Endothelial cell of umbilical vein (primary cell): ENCODE measurements at regions not wholly inside any gene's neighbourhood (a gene's known extent, or its start where the extent isn't known, plus 50 kb on each side); places are given as distances from the start of the nearest gene placed in this dataset.

Experiments
- BruUV-seq: library from RNA; stranded (reverse); fragments of 400-500 nt; replicated peaks from 2 replicates; lab custom pipeline; 2021; lab: Mats Ljungman, UMichigan
- CTCF ChIA-PET: fragments of 300-600, 350-600 bp; sonication (Branson Sonifier 250); formaldehyde crosslinking; loops from one replicate; lab custom pipeline; 2021; ENCODE audit warnings: antibody characterized with exemption, inconsistent platforms; lab: Charles Lee
- POLR2A ChIA-PET: fragments of 300-600, 350-600 bp; sonication (Branson Sonifier 250); formaldehyde crosslinking; loops from one replicate; lab custom pipeline; 2021; ENCODE audit warnings: antibody characterized with exemption, inconsistent platforms; lab: Charles Lee
- DNase-seq: peaks from one replicate; pipeline ENCODE4 v3.0.0-alpha.2; 2011; ENCODE audit warnings: low read depth, low spot score
- FAIRE-seq: peaks from 2 replicates; lab custom pipeline; 2011; peaks lifted over from hg19 to GRCh38; lab: Jason Lieb, UNC
- H2AFZ ChIP-seq: 2 replicates; pipeline ENCODE4 v1.6.0; 2012; ENCODE audit warnings: low read depth, low read length, control low read depth, inconsistent platforms
- H3K27ac ChIP-seq: 2 replicates; pipeline ENCODE4 v1.5.1; 2011; ENCODE audit warnings: low read depth, mild to moderate bottlenecking, control low read depth, low read length, moderate library complexity; ENCODE audit not compliant: insufficient read depth
- H3K27me3 ChIP-seq, 2 experiments: 2 replicates each; pipeline versions ENCODE4 v1.6.0 to v1.6.1; 2011; ENCODE audit warnings: low read length in 2 of 2, mixed read lengths in 1 of 2; ENCODE audit not compliant: control insufficient read depth in 2 of 2, insufficient read depth in 2 of 2
- H3K36me3 ChIP-seq, 2 experiments: 2 replicates in 1 of 2; 3 replicates in 1 of 2; pipeline ENCODE4 v1.5.1; 2011; ENCODE audit warnings: low read length in 2 of 2, mild to moderate bottlenecking in 1 of 2, moderate library complexity in 1 of 2; ENCODE audit not compliant: control insufficient read depth in 2 of 2, insufficient read depth in 2 of 2; ENCODE audit errors: extremely low read depth in 1 of 2
- H3K4me1 ChIP-seq: 3 replicates; pipeline ENCODE4 v1.5.1; 2011; ENCODE audit warnings: mild to moderate bottlenecking, low read length; ENCODE audit not compliant: control insufficient read depth, insufficient read depth; ENCODE audit errors: extremely low read depth
- H3K4me2 ChIP-seq: 2 replicates; pipeline ENCODE4 v1.6.1; 2011; ENCODE audit warnings: low read length, control low read depth, mixed read lengths; ENCODE audit not compliant: insufficient read depth
- H3K4me3 ChIP-seq, 3 experiments: fragments of 200-600 bp in 1 of 3; sonication (generic), shearing (Covaris generic) in 1 of 3; replicated peaks in 1 of 3; 2 replicates each; pipeline ENCODE4 v1.5.1; 2011 to 2016; ENCODE audit warnings: control low read depth in 3 of 3, low read length in 3 of 3, mild to moderate bottlenecking in 2 of 3, inconsistent platforms in 1 of 3, low read depth in 1 of 3, moderate library complexity in 1 of 3; ENCODE audit not compliant: insufficient read depth in 1 of 3
- H3K79me2 ChIP-seq: 2 replicates; pipeline ENCODE4 v1.6.0; 2012; ENCODE audit warnings: low read length, inconsistent platforms; ENCODE audit not compliant: control insufficient read depth, insufficient read depth
- H3K9ac ChIP-seq: replicated peaks from 2 replicates; pipeline ENCODE3; 2011; ENCODE audit warnings: low read length, control low read depth; ENCODE audit not compliant: insufficient read depth; ENCODE audit errors: extremely low read depth
- H3K9me1 ChIP-seq: replicated peaks from 3 replicates; pipeline ENCODE4 v1.6.0; 2011; ENCODE audit warnings: mild to moderate bottlenecking, low read length; ENCODE audit not compliant: control insufficient read depth, insufficient read depth; ENCODE audit errors: extremely low read depth
- H3K9me3 ChIP-seq: replicated peaks from 2 replicates; pipeline ENCODE4 v1.5.1; 2012; ENCODE audit warnings: low read length, inconsistent platforms; ENCODE audit not compliant: control insufficient read depth, insufficient read depth
- H4K20me1 ChIP-seq: replicated peaks from 2 replicates; pipeline ENCODE3; 2011; ENCODE audit warnings: mild to moderate bottlenecking, low read length; ENCODE audit not compliant: control insufficient read depth, insufficient read depth; ENCODE audit errors: extremely low read depth
- CTCF ChIP-seq, 2 donors: IDR thresholded peaks; 1 replicate in 1 of 2; 2 replicates in 1 of 2; pipeline ENCODE4 v1.5.1; 2011; ENCODE audit warnings: low read length in 2 of 2, mild to moderate bottlenecking in 2 of 2, moderate library complexity in 2 of 2, control low read depth in 1 of 2, inconsistent platforms in 1 of 2, low read depth in 1 of 2; ENCODE audit not compliant: insufficient read depth in 1 of 2; ENCODE audit errors: extremely low read depth in 1 of 2
- EZH2 ChIP-seq: IDR thresholded peaks from 2 replicates; pipeline ENCODE4 v1.6.1; 2012; ENCODE audit warnings: borderline replicate concordance, low read depth, mild to moderate bottlenecking, moderate library complexity, low read length, inconsistent platforms; ENCODE audit not compliant: severe bottlenecking
- MAX ChIP-seq: IDR thresholded peaks from 2 replicates; pipeline ENCODE4 v1.6.1; 2011; ENCODE audit not compliant: insufficient read depth, insufficient read length
- POLR2A ChIP-seq: IDR thresholded peaks from 2 replicates; pipeline ENCODE4 v1.6.1; 2012; ENCODE audit warnings: low read depth, mild to moderate bottlenecking, control low read depth, low read length
- dilution Hi-C: fragments of 300-500 bp; cut with MboI; formaldehyde crosslinking; loops from one replicate; pipeline ENCODE4 v1.15.0; 2019; ENCODE audit warnings: low sequenced_read_pairs; ENCODE audit not compliant: extremely low pct_ligation_motif_present
- intact Hi-C: fragments of 100-400 bp; cut with micrococcal nuclease; formaldehyde crosslinking; loops from one replicate; pipeline ENCODE4 v1.10.0; 2022

- Histone ChIP-seq H4K20me1 (no peaks in the 10 kb centered on the region), H3K4me3 (no peak overlapping the region), H3K9me1 (no peaks in the 10 kb centered on the region), H2AFZ (no peak overlapping the region), H3K36me3 (no peaks in the 10 kb centered on the region), H3K9ac (no peak overlapping the region), H3K79me2 (no peaks in the 10 kb centered on the region), H3K4me1 (no peaks in the 10 kb centered on the region), H3K27me3 (no peaks in the 10 kb centered on the region), H3K27ac (no peak overlapping the region), H3K9me3 (no peaks in the 10 kb centered on the region), H3K4me2 (no peak overlapping the region)
- no TSS peak for BruUV-seq
- no peak for TF ChIP-seq POLR2A
- no peak for TF ChIP-seq CTCF (IDR thresholded peaks at IDR 0.05; ENCODE audit: extremely low read depth in 1 of 2, insufficient read depth in 1 of 2, low read depth in 1 of 2, low read length in 2 of 2)
- TF ChIP-seq MAX = no peak
- intact Hi-C loops = no loop called here
- CTCF ChIA-PET = interaction anchor here (1.7 kb wide), 1 partner anchor 10 kb away, joined by 7 read pairs; no protein-coding TSS in a partner anchor
- FAIRE-seq (no peak), DNase-seq (no peak)
- POLR2A ChIA-PET = no interaction called here
- dilution Hi-C loops = no loop called here
Measured at GRCh38 chr21:16842696-16843035, 670.2 kb upstream of the CXADR start.

- Histone ChIP-seq H2AFZ (no peak overlapping the region), H3K79me2 (no peaks in the 10 kb centered on the region), H3K4me1 (no peaks in the 10 kb centered on the region), H3K27me3 (no peaks in the 10 kb centered on the region), H3K9ac (no peak overlapping the region), H3K9me3 (no peaks in the 10 kb centered on the region), H3K36me3 (no peaks in the 10 kb centered on the region), H3K4me3 (no peak overlapping the region), H3K27ac (no peak overlapping the region), H3K4me2 (no peak overlapping the region), H4K20me1 (no peaks in the 10 kb centered on the region), H3K9me1 (no peaks in the 10 kb centered on the region)
- POLR2A ChIA-PET = no interaction called here
- DNase-seq = no peak
- no peak for FAIRE-seq
- BruUV-seq = no TSS peak
- CTCF ChIA-PET = interaction anchor here (1.1 to 1.3 kb wide), 2 partner anchors 10 to 19 kb away, joined by 3 read pairs; no protein-coding TSS in a partner anchor
- TF ChIP-seq EZH2 = no peak
- intact Hi-C loops = no loop called here
- dilution Hi-C loops = no loop called here
Measured at GRCh38 chr21:16847211-16847610, 665.6 kb upstream of the CXADR start.
